Right atrium auricular region (tissue), 2 donors: ENCODE measurements at regions not wholly inside any gene's neighbourhood (a gene's known extent, or its start where the extent isn't known, plus 50 kb on each side); places are given as distances from the start of the nearest gene placed in this dataset.

ENCODE experiments used
- DNase-seq: peaks from one replicate; pipeline ENCODE4 v3.0.0-alpha.2; 2019; ENCODE audit warnings: low spot score
- H3K27ac ChIP-seq, 2 donors: fragments of 200-600 bp; sonication (generic); 1 replicate in 1 of 2; 2 replicates in 1 of 2; pipeline ENCODE4 v1.5.1; 2016 to 2019
- H3K27me3 ChIP-seq, 2 donors: fragments of 200-600 bp; sonication (generic); one replicate each; pipeline versions ENCODE4 v1.5.1 to v1.6.0; 2017 to 2019
- H3K36me3 ChIP-seq: fragments of 200-600 bp; sonication (generic); one replicate; pipeline ENCODE4 v1.5.1; 2016
- H3K4me1 ChIP-seq, 2 donors: fragments of 200-600 bp; sonication (generic); one replicate each; pipeline versions ENCODE4 v1.5.1 to v1.6.0; 2017 to 2019
- H3K4me3 ChIP-seq, 2 donors: fragments of 200-600 bp; sonication (generic); 1 replicate in 1 of 2; 2 replicates in 1 of 2; pipeline ENCODE4 v1.5.1; 2017 to 2019; ENCODE audit warnings: mild to moderate bottlenecking in 1 of 2, moderate library complexity in 1 of 2
- H3K9me3 ChIP-seq, 2 donors: fragments of 200-600 bp; sonication (generic); one replicate each; pipeline ENCODE4 v1.5.1; 2019
- CTCF ChIP-seq, 2 donors: fragments of 200-600 bp; sonication (generic); IDR thresholded peaks; one replicate each; pipeline ENCODE4 v1.5.1; 2019; ENCODE audit warnings: antibody characterized with exemption in 2 of 2

DNA sequence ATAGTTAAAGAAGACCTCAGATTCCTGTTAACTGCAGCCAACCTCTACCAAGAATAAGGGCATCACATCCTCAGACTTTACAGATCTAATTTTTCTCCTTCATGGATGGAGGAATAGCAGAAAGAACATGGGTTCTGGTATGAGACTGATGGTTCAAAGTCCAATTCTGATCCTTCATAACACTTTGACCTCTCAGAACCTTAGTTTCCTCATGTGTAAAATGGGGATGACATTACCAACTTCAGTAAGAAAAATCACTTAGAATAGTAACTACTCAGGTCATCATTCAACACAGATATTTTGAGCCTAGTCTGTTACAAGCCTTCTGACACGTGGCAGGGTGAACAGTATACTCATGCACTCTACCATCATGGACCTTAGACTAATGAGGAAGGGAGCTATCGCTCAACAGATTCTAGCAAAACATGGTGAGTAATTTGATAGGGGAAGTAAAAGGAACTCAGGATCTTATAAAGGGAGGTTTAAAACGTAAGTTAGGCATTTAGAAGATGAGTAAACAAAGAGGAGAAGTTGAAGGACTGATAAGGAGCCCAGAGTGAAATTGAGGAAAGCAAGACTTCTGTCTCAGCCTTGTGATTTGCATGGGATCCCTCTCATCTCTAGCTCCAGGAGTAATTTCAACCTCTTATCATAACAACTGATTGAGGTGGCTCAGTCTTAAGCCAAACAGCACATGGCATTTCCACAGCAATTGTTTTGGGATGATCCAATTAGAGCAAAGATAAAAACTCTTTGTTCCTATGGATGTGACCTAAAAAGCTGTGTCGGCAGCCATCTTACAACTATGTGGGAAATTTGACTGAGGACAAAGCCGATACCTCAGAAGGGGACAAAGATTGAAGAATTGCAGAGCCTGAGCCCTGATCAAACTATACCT is 69.2 kb upstream of the TCF7L2 start:
- Histone ChIP-seq H3K9me3 (no peaks in the 10 kb centered on the region), H3K4me3 (no peak overlapping the region), H3K27me3 (no peaks in the 10 kb centered on the region), H3K4me1 (no peaks in the 10 kb centered on the region), H3K27ac (no peak overlapping the region), H3K36me3 (no peaks in the 10 kb centered on the region)
- no peak for DNase-seq
- TF ChIP-seq CTCF (IDR thresholded peaks at IDR 0.05): no peak

- no peaks in the 10 kb centered on the region for H3K27me3 ChIP-seq
- TF ChIP-seq CTCF (IDR thresholded peaks at IDR 0.05): no peak
Measured at GRCh38 chr10:112883360-112884178, 66.5 kb upstream of the TCF7L2 start.

DNA sequence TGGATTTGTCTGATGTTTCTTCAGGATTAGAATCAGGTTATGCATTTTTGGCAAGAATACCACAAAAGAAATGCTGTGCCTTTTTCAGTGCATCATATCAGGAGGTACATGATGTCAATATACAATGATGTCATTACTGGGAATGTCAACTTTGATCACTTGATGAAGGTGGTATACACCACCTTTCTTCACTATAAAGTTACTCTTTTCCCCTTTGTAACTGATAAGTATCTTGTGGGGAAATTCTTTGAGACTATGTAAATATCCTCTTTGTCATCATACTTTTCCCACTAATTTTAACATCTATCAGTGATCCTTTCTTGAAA is 65.9 kb upstream of the TCF7L2 start:
- no peak for DNase-seq
- Histone ChIP-seq H3K4me3 (no peak overlapping the region), H3K27me3 (no peaks in the 10 kb centered on the region), H3K4me1 (no peaks in the 10 kb centered on the region), H3K27ac (no peak overlapping the region), H3K9me3 (no peaks in the 10 kb centered on the region), H3K36me3 (no peaks in the 10 kb centered on the region)
- TF ChIP-seq CTCF (IDR thresholded peaks at IDR 0.05): no peak

More at GRCh38 chr10:112883360-112884178, 66.5 kb upstream of the TCF7L2 start:
- no peak overlapping the region for H3K27ac ChIP-seq
- H3K36me3 ChIP-seq: no peaks in the 10 kb centered on the region
- no peaks in the 10 kb centered on the region for H3K4me1 ChIP-seq
- DNase-seq: no peak
- no peaks in the 10 kb centered on the region for H3K9me3 ChIP-seq
- H3K4me3 ChIP-seq: no peak overlapping the region

GRCh38 chr10:112886463-112886862 is 63.6 kb upstream of the TCF7L2 start:
- Histone ChIP-seq H3K4me1 (no peaks in the 10 kb centered on the region), H3K36me3 (no peaks in the 10 kb centered on the region), H3K27me3 (no peaks in the 10 kb centered on the region), H3K27ac (no peak overlapping the region), H3K9me3 (no peaks in the 10 kb centered on the region), H3K4me3 (no peak overlapping the region)
- no peak for TF ChIP-seq CTCF (IDR thresholded peaks at IDR 0.05)
- DNase-seq: no peak

DNA sequence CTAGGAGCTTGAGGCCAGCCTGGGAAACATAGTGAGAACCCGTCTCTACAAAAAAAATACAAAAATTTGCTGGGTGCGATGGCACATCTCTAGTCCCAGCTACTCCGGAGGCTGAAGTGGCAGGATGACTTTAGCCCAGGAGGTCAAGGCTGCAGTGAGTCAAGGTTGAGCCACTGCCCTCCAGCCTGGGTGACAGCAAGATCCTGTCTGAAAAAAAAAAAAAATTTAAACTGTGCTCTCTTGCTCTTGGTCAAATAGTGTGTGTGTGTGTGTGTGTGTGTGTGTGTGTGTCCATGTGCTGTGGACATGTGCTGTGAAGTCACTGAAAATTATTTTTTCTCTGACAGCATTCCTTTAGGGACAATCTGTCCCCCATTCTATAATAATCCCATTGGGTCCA is 62.1 kb upstream of the TCF7L2 start:
- no peak overlapping the region for H3K27ac ChIP-seq
- no peak overlapping the region for H3K4me3 ChIP-seq
- peaks cover 0 to 7% of the 10 kb centered on the region in 2 donors for H3K9me3 ChIP-seq
- no peaks in the 10 kb centered on the region for H3K4me1 ChIP-seq
- no peaks in the 10 kb centered on the region for H3K27me3 ChIP-seq
- DNase-seq: no peak
- H3K36me3 ChIP-seq: no peaks in the 10 kb centered on the region
- TF ChIP-seq CTCF (IDR thresholded peaks at IDR 0.05): no peak
